GM12874 (cell line): ENCODE measurements at regions not wholly inside any gene's neighbourhood (a gene's known extent, or its start where the extent isn't known, plus 50 kb on each side); places are given as distances from the start of the nearest gene placed in this dataset.

Source experiments
- CTCF ChIP-seq: IDR thresholded peaks from 2 replicates; pipeline ENCODE4 v1.5.1; 2011; ENCODE audit warnings: low read depth, mild to moderate bottlenecking, control low read depth, low read length, moderate library complexity; ENCODE audit not compliant: insufficient read depth

GRCh38 chr12:84726780-84727179 is 185.8 kb downstream of the SLC6A15 start:
- TF ChIP-seq CTCF: no peak

- no peak for TF ChIP-seq CTCF
Observed at GRCh38 chr12:84723988-84724387, 188.6 kb downstream of the SLC6A15 start.

- no peak for TF ChIP-seq CTCF
Observed at GRCh38 chr12:84719997-84720396, 192.6 kb downstream of the SLC6A15 start.

- TF ChIP-seq CTCF: no peak
Observed at GRCh38 chr12:84718906-84719305, 193.7 kb downstream of the SLC6A15 start.

- TF ChIP-seq CTCF: no peak
Observed at GRCh38 chr12:84712747-84713146, 199.9 kb downstream of the SLC6A15 start.

- no peak for TF ChIP-seq CTCF
Observed at GRCh38 chr12:84706374-84706773, 206.2 kb downstream of the SLC6A15 start.

GRCh38 chr12:84704856-84705255 is 207.7 kb downstream of the SLC6A15 start:
- TF ChIP-seq CTCF: no peak

- no peak for TF ChIP-seq CTCF
Observed at GRCh38 chr12:84702001-84702400, 210.6 kb downstream of the SLC6A15 start.
